Suprapubic skin (tissue), 3 donors: ENCODE measurements at regions not wholly inside any gene's neighbourhood (a gene's known extent, or its start where the extent isn't known, plus 50 kb on each side); places are given as distances from the start of the nearest gene placed in this dataset.

ENCODE experiments used
- EP300 ChIP-seq: sonication (generic); formaldehyde crosslinking; IDR thresholded peaks from one replicate; pipeline ENCODE4 v1.6.1; 2017; ENCODE audit warnings: antibody characterized with exemption
- POLR2A ChIP-seq, 2 donors: fragments of 450-650 bp; IDR thresholded peaks; one replicate each; pipeline ENCODE4 v1.6.1; 2017; ENCODE audit warnings: antibody characterized with exemption in 2 of 2, mild to moderate bottlenecking in 2 of 2, moderate library complexity in 2 of 2
- TF ChIP-seq, protein P1 (sequence below), 2 donors: fragments of 200-600 bp in 1 of 2; fragments of 450-650 bp in 1 of 2; sonication (generic) in 1 of 2; IDR thresholded peaks; one replicate each; pipeline ENCODE4 v1.5.1; 2016 to 2019; ENCODE audit warnings: antibody characterized with exemption in 2 of 2, mild to moderate bottlenecking in 1 of 2, moderate library complexity in 1 of 2

DNA sequence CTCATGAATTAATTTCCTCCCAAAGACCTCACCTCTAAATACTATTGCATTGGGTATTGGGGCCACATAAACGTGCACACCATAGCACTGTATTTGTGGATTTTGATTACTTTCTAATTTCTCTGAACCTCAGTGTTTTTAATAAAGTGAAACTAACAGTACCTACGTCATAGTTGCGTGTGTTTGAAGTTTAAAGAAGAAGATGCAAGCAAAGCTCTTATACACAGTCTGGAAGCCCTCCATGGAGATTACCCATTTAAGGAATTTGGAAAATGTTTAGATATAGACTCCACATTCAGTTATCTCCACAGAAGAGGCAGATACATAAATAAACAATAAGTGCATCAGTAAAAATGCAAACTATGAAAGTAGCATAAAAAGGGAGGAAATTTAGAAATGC lies 581.1 kb upstream of the GBE1 start:
- TF ChIP-seq, protein P1, sequence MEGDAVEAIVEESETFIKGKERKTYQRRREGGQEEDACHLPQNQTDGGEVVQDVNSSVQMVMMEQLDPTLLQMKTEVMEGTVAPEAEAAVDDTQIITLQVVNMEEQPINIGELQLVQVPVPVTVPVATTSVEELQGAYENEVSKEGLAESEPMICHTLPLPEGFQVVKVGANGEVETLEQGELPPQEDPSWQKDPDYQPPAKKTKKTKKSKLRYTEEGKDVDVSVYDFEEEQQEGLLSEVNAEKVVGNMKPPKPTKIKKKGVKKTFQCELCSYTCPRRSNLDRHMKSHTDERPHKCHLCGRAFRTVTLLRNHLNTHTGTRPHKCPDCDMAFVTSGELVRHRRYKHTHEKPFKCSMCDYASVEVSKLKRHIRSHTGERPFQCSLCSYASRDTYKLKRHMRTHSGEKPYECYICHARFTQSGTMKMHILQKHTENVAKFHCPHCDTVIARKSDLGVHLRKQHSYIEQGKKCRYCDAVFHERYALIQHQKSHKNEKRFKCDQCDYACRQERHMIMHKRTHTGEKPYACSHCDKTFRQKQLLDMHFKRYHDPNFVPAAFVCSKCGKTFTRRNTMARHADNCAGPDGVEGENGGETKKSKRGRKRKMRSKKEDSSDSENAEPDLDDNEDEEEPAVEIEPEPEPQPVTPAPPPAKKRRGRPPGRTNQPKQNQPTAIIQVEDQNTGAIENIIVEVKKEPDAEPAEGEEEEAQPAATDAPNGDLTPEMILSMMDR (IDR thresholded peaks at IDR 0.05) = no peak
- no peak for TF ChIP-seq POLR2A (IDR thresholded peaks at IDR 0.05)
- TF ChIP-seq EP300 = no peak
